PFSK-1 (cell line): ENCODE measurements at regions not wholly inside any gene's neighbourhood (a gene's known extent, or its start where the extent isn't known, plus 50 kb on each side); places are given as distances from the start of the nearest gene placed in this dataset.

Experiments used
- FOXP2 ChIP-seq: optimal IDR thresholded peaks from 2 replicates; pipeline ENCODE3; 2011; ENCODE audit warnings: borderline replicate concordance, control low read depth, inconsistent platforms; ENCODE audit not compliant: insufficient read depth; ENCODE audit errors: extremely low read length, extremely low read depth
- POLR2AphosphoS5 ChIP-seq: IDR thresholded peaks from 2 replicates; pipeline ENCODE4 v1.6.1; 2012; ENCODE audit warnings: low read depth, mild to moderate bottlenecking, control low read depth, low read length, moderate library complexity
- REST ChIP-seq, 2 experiments: IDR thresholded peaks; 2 replicates each; pipeline versions ENCODE4 v1.6.1 to v1.8.0; 2011 to 2012; ENCODE audit warnings: low read depth in 2 of 2, low read length in 2 of 2, control low read depth in 1 of 2, inconsistent platforms in 1 of 2, mild to moderate bottlenecking in 1 of 2, moderate library complexity in 1 of 2; ENCODE audit not compliant: insufficient read depth in 1 of 2
- SIN3A ChIP-seq: IDR thresholded peaks from 2 replicates; pipeline ENCODE4 v1.6.1; 2012; ENCODE audit warnings: mild to moderate bottlenecking, low read length, moderate library complexity, borderline replicate concordance; ENCODE audit not compliant: insufficient read depth
- TAF1 ChIP-seq: IDR thresholded peaks from 2 replicates; pipeline ENCODE4 v1.6.1; 2012; ENCODE audit warnings: low read length, control low read depth, borderline replicate concordance; ENCODE audit not compliant: insufficient read depth

GRCh38 chr10:2026936-2027335 lies 289.6 kb upstream of the ADARB2 start:
- no peak for TF ChIP-seq TAF1
- TF ChIP-seq SIN3A = no peak
- TF ChIP-seq POLR2AphosphoS5 = no peak
- no peak for TF ChIP-seq REST (IDR thresholded peaks at IDR 0.05; ENCODE audit: insufficient read depth in 1 of 2, low read depth in 2 of 2, low read length in 2 of 2)
- no peak for TF ChIP-seq FOXP2
